Heart left ventricle (tissue), 16 donors: ENCODE measurements at regions not wholly inside any gene's neighbourhood (a gene's known extent, or its start where the extent isn't known, plus 50 kb on each side); places are given as distances from the start of the nearest gene placed in this dataset.

Experiments
- ATAC-seq, 4 donors: fragments of 200-7000 bp; cut with Tn5 transposase; one replicate each; pipeline ENCODE4 v1.9.1; 2020 to 2022; ENCODE audit warnings: moderate library complexity in 4 of 4, mild to moderate bottlenecking in 3 of 4, moderate number of reproducible peaks in 1 of 4
- DNase-seq, 5 donors: peaks; one replicate each; pipeline ENCODE4 v3.0.0-alpha.2; 2020
- H3K27ac ChIP-seq, 12 donors: fragments of 200-600 bp; sonication (generic) in 4 of 12; one replicate each; pipeline versions ENCODE4 v1.5.0 to v1.8.0; 2016 to 2022; ENCODE audit warnings: mild to moderate bottlenecking in 2 of 12
- H3K27me3 ChIP-seq, 9 donors: fragments of 200-600 bp; sonication (generic) in 2 of 9; one replicate each; pipeline versions ENCODE4 v1.5.1 to v1.8.0; 2016 to 2022; ENCODE audit warnings: mild to moderate bottlenecking in 3 of 9
- H3K36me3 ChIP-seq, 9 donors: fragments of 200-600 bp; sonication (generic) in 2 of 9; one replicate each; pipeline versions ENCODE4 v1.5.0 to v1.8.0; 2018 to 2022; ENCODE audit warnings: mild to moderate bottlenecking in 2 of 9
- H3K4me1 ChIP-seq, 12 donors: fragments of 200-600 bp; sonication (generic) in 4 of 12; one replicate each; pipeline versions ENCODE4 v1.5.0 to v1.8.0; 2016 to 2022; ENCODE audit warnings: mild to moderate bottlenecking in 3 of 12
- H3K4me3 ChIP-seq, 12 donors: fragments of 200-600 bp; sonication (generic) in 4 of 12; one replicate each; pipeline versions ENCODE4 v1.5.0 to v1.8.0; 2017 to 2022; ENCODE audit warnings: mild to moderate bottlenecking in 9 of 12, moderate library complexity in 4 of 12
- H3K9me3 ChIP-seq, 12 donors: fragments of 200-600 bp; sonication (generic) in 4 of 12; one replicate each; pipeline versions ENCODE4 v1.5.0 to v1.8.0; 2016 to 2022; ENCODE audit warnings: mild to moderate bottlenecking in 1 of 12
- POLR2A ChIP-seq, 2 donors: fragments of 450-650 bp; IDR thresholded peaks; one replicate each; pipeline ENCODE4 v1.6.1; 2017; ENCODE audit warnings: antibody characterized with exemption in 2 of 2, mild to moderate bottlenecking in 2 of 2, moderate library complexity in 2 of 2
- WGBS, 4 donors: extraction: QIAGEN DNeasy Blood & Tissue Kit in 2 of 4; methylation state at CpG; one replicate each; pipeline versions ENCODE4 v1.1.5 to v1.1.7; 2013 to 2018; 5-methylcytosine and 5-hydroxymethylcytosine counted together
- intact Hi-C, 10 donors: fragments of 100-400 bp; cut with DNase I; formaldehyde crosslinking; loops; one replicate each; pipeline versions ENCODE4 v1.11.1 to v1.14.2; 2022
- TF ChIP-seq, protein P1 (sequence below), 12 donors: fragments of 200-600 bp; sonication (generic) in 4 of 12; IDR thresholded peaks; one replicate each; pipeline versions ENCODE4 v1.5.0 to v1.8.0; 2018 to 2022; ENCODE audit warnings: antibody characterized with exemption in 12 of 12, mild to moderate bottlenecking in 5 of 12
- donor health status: ischemic (EF 13 %, LVEDD 7.1; RV severe dilation, severe dysfunction).
- donor health status: healthy with polysubstance abuse.
- donor health status: DM: no; HTN: yes; CAD: no.
- donor health status: DM: no; HTN: no; CAD: no.
- donor health status: ischemic (EF 25% LVEDD 6.9; RV normal size, moderate dysfunction).
- donor health status: ischemic (EF 25% LVEDD 5.7; RV mildly dilated, moderate dysfunction).
- donor health status: healthy.
- donor health status: DM: yes; HTN: yes; CAD: no.
- donor health status: ischemic (EF 35%, LVEDD 5.7; RV mildly dilated, moderate dysfunction).
- donor health status: nonischemic (EF 11% LVEDD 7.7; RV severe dilation, severe dysfunction).
- donor health status: DM: yes; HTN: yes; CAD: no.
- donor health status: PGD.
- donor health status: ischemic (EF 29% LVEDD 5.4; RV normal size, mild dysfunction).
- donor health status: nonischemic (EF 23%, LVEDD 6.1; RV moderate dilation, normal function).

DNA sequence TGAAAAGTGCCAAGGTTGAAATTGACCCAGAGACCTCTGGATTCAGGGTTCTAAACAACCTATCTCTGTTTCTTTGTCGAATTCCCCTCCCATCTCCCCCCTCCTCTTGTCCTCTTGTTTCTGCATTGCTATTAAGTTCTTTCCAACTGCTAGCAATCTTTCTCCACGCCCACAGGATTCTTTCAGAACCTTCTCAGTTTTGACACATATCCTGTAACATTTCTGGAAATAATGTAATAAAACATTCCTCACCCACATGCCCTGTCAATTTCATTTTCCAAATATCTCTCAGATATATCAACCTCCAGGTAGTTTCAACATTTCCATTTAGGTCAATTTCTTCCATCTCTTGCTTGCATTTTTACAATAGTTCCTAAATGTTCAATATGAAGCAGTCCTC lies 1105.9 kb downstream of the ARAP2 start:
- no peak overlapping the region for H3K27ac ChIP-seq
- WGBS, 4 donors, result 40 to 49% (median 43%) methylated on average over 2 of the region's 2 CpGs
- ATAC-seq, result no peak

DNA sequence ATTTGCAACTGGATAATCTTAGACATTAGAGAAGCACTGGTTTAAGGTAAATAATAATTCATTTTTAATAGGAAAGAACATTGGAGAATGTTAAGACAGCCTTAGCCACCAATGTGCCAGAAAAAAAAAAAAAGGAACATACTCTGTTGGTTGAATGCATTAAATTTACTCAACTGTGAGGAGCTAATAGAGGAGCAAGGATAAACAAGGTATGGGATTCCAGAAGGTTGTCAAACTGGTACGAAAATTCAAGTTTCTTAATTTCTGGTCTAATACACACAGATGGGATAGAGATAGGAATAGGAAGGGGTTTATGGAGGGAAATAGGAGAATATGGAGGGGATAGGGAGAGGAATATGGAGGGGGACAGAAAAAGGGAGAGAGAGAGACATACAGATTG lies 1096.6 kb downstream of the ARAP2 start:
- peaks cover 0 to 4% (median 0%) of the 10 kb centered on the region in 12 donors for H3K9me3 ChIP-seq
- ATAC-seq (no peak), DNase-seq (no peak)
- H3K36me3 ChIP-seq, result no peaks in the 10 kb centered on the region
- no peaks in the 10 kb centered on the region for H3K4me1 ChIP-seq
- no peak overlapping the region for H3K4me3 ChIP-seq
- WGBS, 4 donors, result 83 to 90% (median 84%) methylated on average over 1 of the region's 1 CpG
- H3K27me3 ChIP-seq, result no peaks in the 10 kb centered on the region
- intact Hi-C loops, result no loop called here
- TF ChIP-seq, protein P1, sequence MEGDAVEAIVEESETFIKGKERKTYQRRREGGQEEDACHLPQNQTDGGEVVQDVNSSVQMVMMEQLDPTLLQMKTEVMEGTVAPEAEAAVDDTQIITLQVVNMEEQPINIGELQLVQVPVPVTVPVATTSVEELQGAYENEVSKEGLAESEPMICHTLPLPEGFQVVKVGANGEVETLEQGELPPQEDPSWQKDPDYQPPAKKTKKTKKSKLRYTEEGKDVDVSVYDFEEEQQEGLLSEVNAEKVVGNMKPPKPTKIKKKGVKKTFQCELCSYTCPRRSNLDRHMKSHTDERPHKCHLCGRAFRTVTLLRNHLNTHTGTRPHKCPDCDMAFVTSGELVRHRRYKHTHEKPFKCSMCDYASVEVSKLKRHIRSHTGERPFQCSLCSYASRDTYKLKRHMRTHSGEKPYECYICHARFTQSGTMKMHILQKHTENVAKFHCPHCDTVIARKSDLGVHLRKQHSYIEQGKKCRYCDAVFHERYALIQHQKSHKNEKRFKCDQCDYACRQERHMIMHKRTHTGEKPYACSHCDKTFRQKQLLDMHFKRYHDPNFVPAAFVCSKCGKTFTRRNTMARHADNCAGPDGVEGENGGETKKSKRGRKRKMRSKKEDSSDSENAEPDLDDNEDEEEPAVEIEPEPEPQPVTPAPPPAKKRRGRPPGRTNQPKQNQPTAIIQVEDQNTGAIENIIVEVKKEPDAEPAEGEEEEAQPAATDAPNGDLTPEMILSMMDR (IDR thresholded peaks at IDR 0.05), result no peak
- TF ChIP-seq POLR2A (IDR thresholded peaks at IDR 0.05), result no peak
- no peak overlapping the region for H3K27ac ChIP-seq

More for the DNA sequence above, 1105.9 kb downstream of the ARAP2 start:
- TF ChIP-seq POLR2A (IDR thresholded peaks at IDR 0.05), result no peak
- TF ChIP-seq, protein P1 (IDR thresholded peaks at IDR 0.05), result no peak
- no peaks in the 10 kb centered on the region for H3K36me3 ChIP-seq
- H3K9me3 ChIP-seq, result peaks cover 0 to 12% (median 0%) of the 10 kb centered on the region in 12 donors
- no peak overlapping the region for H3K4me3 ChIP-seq
- intact Hi-C loops, result no loop called here
- DNase-seq, result no peak
- no peaks in the 10 kb centered on the region for H3K4me1 ChIP-seq
- H3K27me3 ChIP-seq, result no peaks in the 10 kb centered on the region

DNA sequence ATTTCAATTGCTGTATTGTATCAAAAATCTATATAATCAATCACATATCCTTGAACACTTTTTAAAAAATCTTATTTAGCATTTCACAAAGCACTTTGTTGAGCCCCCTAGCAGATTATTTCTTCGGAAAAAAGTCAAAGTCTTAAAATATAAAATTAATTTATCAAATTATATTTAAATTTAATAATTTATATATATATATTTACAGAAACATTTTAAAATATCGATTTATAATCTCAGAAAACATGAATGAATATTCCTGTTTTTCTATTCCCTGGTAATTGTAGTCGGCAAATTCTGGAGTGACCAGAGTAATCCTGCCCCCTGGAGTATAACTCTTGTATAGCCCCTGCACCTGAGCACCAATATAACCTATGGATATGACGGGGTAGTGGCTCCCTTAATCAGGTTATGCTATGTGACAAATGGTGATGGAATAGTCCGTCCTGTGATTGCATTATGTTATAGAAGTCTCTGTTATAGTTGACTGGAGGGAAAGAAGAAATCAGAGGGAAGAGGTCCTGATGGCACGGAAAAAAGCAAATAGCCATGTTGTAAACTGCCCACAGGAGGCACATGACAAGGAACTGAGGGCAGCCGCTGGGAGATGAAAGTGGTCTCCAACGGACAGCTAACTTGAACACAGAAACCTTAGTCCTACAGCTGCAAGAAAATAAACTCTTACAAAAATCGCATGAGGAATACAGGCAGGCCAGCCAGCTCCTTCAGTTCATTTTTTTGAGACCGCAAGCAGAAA lies 1092.3 kb downstream of the ARAP2 start:
- intact Hi-C loops, result no loop called here
- no peak for TF ChIP-seq POLR2A (IDR thresholded peaks at IDR 0.05)
- TF ChIP-seq, protein P1 (IDR thresholded peaks at IDR 0.05), result peak in 3 of 12 donors; percentile 7 to 10 (median 8)
- no peak for ATAC-seq
- Histone ChIP-seq H3K4me3 (no peak overlapping the region), H3K27me3 (no peaks in the 10 kb centered on the region), H3K4me1 (no peaks in the 10 kb centered on the region), H3K9me3 (no peaks in the 10 kb centered on the region), H3K36me3 (no peaks in the 10 kb centered on the region), H3K27ac (no peak overlapping the region)
- 58 to 78% (median 67%) methylated on average over 10 of the region's 10 CpGs for WGBS, 4 donors
- DNase-seq, result no peak

DNA sequence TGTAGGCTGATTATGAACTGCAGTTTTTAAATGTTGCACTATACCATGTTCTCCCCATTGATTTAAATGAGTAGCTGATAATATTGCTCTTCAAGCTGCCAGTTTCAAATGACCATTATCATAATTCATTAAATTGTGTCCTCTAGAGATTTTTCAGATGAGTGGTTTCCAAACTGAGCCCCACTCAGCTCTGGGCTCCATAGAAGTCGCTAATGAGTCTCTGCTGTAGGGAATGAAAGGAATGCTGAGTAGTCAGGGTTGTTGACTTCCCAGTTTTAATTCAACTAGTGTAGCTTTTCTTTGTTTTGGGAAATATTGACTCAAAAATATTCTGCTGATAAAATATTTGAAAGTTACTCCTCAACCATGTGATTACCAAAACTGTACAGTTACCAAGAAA lies 1081.1 kb downstream of the ARAP2 start:
- Histone ChIP-seq H3K9me3 (peaks cover 0 to 6% (median 0%) of the 10 kb centered on the region in 12 donors), H3K4me1 (no peaks in the 10 kb centered on the region), H3K36me3 (no peaks in the 10 kb centered on the region), H3K4me3 (no peak overlapping the region), H3K27me3 (no peaks in the 10 kb centered on the region), H3K27ac (no peak overlapping the region)
- intact Hi-C loops, result no loop called here
- 32 to 50% (median 46%) methylated on average over 1 of the region's 1 CpG for WGBS, 4 donors
- DNase-seq (no peak), ATAC-seq (no peak)
- TF ChIP-seq, protein P1 (IDR thresholded peaks at IDR 0.05), result no peak
- no peak for TF ChIP-seq POLR2A (IDR thresholded peaks at IDR 0.05)
